Activated naive CD4-positive, alpha-beta T cell treated with Interleukin-2 at 50 U/mL for 16 hours (primary cell): ENCODE measurements at regions not wholly inside any gene's neighbourhood (a gene's known extent, or its start where the extent isn't known, plus 50 kb on each side); places are given as distances from the start of the nearest gene placed in this dataset.
"Not testable (repeated sequence)": the region's sequence is repeated elsewhere in the genome, so short reads cannot be mapped to it uniquely, and the experiment has no call there.

Source experiments
- DNase-seq: peaks from one replicate; pipeline ENCODE4 v3.0.0-alpha.2; 2020

DNA sequence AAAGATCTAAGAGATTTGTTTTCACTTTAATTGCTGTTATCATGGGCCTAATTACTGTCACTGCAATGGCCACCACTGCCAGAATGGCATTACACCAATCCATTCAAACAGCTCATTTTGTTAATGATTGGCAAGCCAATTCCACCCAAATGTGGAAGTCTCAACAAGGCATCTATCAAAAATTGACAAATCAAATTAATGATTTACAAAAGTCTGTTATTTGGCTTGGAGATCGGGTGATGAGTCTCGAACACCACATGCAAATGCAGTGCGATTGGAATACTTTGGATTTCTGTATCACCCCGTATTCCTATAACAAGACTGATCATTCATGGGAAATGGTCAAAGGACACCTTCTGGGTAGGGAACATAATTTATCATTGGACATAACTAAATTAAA lies 568.7 kb upstream of the PTGER4 start:
- not testable (repeated sequence) for DNase-seq

DNA sequence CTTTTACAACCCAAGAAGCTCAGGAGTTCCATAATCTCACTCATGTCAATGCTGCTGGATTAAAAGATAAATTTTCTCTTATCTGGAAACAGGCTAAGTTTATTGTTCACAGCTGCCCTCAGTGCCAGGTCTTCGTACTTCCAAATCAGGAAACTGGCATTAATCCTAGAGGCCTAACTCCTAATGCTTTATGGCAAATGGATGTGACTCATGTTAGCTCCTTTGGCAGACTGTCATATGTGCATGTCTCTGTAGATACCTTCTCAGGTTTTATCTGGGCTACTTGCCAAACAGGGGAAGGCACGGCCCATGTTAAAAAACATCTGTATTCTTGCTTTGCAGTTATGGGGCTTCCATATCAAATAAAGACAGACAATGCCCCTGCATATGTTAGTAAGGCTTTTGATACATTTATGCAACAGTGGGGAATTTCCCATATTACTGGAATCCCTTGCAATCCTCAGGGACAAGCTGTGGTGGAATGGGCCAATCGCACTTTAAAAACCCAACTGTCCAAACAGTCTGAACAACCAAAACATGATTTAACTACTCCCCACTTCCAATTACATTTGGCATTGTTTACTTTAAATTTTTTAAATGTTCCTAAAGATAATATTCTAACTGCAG lies 570.8 kb upstream of the PTGER4 start:
- not testable (repeated sequence) for DNase-seq

- DNase-seq: not testable (repeated sequence)
These were observed 571.9 kb upstream of the PTGER4 start for GRCh38 chr5:40107786-40108185.

GRCh38 chr5:40106847-40107246 lies 572.9 kb upstream of the PTGER4 start:
- no peak for DNase-seq

- DNase-seq: no peak
These were observed 581.4 kb upstream of the PTGER4 start for GRCh38 chr5:40098313-40098712.

DNA sequence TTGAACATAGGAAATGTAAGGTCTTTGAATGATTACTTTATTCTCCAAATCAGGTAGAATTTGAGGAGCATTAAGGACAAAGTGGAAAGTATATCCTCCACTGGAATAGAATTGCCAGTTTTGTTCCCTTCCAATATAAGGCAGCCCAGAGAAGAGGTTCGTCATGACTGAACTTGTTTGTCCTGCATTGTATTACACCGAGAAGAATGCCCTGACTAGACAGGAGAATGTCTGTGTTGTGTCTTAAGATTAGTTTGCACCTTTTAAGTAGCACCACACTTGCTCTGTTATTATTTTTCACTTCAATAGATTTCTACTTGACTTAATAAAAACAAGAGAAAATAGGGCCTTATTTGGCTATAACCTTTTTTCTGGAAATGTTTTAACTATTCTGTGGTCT lies 586.2 kb upstream of the PTGER4 start:
- no peak for DNase-seq

GRCh38 chr5:40089269-40089668 lies 590.4 kb upstream of the PTGER4 start:
- no peak for DNase-seq

DNA sequence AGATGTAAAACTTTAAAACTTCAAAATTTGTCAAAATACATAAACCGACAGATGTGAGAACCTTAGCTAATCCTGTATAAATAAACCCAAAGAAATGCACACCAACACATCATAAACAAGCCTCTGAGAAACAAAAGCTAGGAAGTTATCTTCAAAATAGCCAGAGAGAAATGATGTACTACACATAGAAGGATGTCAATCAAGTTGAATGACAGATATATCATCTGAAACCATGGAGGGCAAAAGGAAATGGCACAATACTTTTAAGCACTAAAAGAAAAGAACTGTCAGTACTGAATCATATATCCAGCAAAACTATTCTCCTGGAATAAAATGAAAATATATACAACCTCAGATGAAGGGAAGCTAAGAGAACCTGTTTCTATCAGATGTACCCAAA lies 595.1 kb upstream of the PTGER4 start:
- no peak for DNase-seq

GRCh38 chr5:40082313-40082712 lies 597.4 kb upstream of the PTGER4 start:
- no peak for DNase-seq

- no peak for DNase-seq
These were observed 599.5 kb upstream of the PTGER4 start for GRCh38 chr5:40080191-40080590.

DNA sequence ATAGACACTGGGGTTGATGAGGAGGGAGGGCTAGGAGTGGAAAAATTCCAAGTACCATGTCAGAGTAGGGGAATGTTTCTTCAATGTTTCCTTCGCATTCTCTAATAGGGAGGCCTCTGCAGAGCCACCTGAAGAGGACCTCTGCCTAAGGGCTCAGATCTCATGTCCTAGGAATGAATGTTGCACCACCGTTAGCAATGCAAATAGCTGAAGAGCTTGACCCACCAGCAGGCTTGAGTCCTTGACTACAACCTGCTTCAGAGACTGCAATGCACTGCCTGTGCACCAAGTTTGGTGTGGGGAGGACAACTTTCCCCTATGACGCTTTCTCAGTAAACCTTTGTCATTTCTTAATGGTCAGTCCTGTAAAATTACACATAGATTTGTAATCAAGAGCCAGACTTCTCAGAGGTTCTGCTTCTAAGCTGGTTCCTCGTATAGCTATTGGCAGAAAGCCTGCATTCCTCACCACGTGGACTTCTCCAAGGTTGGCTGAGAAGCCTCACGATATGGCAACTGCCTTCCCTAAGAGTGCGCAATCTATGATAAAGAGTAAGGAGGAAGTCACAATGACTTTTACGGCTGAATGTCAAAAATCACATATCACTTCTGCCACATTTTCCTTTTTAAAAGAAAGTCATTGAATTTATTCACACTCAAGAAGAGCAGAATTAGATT lies 600.7 kb upstream of the PTGER4 start:
- no peak for DNase-seq

- DNase-seq: no peak
These were observed 604.9 kb upstream of the PTGER4 start for GRCh38 chr5:40074826-40075225.

DNA sequence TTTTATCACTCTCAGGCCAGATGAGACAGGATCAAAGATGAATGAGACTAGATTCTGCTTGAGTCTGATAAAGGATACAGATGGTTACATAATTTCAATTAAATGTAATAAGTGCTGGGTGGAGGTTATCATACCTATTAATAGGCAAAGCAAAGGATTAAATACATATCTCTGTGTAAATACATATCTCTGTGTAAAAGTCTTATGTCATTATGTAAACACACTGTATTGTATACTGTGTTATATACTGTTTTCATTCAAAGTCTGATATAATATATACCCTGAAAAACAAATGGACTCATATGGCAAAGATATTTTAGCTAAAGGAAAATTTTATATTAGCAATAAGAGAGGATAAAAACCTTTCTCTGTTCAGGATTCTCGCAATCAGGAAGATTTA lies 605.8 kb upstream of the PTGER4 start:
- DNase-seq: no peak

DNA sequence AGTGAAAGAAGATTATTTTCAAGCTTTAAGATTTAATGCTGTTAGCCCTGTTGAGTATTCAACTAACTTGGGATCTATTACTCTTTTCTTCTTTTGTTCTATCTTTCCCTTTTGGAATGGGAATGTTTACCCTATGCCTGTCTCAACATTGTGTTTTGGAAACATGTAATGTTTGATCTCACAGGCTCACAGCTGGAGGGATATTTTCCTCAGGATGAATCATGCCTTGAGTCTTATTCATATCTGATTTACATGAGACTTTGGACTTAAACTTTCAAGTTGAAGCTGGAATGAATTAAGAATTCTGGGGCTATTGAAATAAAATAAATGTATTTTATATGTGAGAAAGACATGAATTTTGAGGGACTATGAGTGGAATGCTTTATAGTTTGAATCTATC lies 607.8 kb upstream of the PTGER4 start:
- no peak for DNase-seq

- DNase-seq: no peak
These were observed 613.1 kb upstream of the PTGER4 start for GRCh38 chr5:40066616-40067015.

GRCh38 chr5:40052808-40053207 lies 626.9 kb upstream of the PTGER4 start:
- no peak for DNase-seq

DNA sequence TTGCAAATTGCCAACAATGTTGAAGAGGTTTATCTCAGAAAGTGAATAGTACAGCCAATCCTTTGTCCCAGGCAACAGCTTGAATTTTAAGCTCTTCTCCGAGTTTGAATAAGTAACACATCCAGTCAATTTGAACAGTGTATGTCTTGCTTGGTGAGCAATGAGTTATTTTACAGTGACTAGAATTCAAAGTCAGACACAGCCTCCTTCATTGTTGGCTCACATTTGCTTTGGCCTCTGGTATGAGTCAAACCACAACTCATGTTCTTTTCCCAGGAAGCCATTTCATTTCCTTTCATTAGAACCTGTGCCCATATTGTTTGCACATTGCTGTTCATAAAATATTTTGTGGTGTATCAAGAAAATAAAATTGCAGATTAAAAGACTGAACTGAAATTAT lies 622.0 kb upstream of the DAB2 start:
- DNase-seq: no peak

GRCh38 chr5:40045429-40045828 lies 620.6 kb upstream of the DAB2 start:
- no peak for DNase-seq

GRCh38 chr5:40043916-40044315 lies 619.1 kb upstream of the DAB2 start:
- no peak for DNase-seq

DNA sequence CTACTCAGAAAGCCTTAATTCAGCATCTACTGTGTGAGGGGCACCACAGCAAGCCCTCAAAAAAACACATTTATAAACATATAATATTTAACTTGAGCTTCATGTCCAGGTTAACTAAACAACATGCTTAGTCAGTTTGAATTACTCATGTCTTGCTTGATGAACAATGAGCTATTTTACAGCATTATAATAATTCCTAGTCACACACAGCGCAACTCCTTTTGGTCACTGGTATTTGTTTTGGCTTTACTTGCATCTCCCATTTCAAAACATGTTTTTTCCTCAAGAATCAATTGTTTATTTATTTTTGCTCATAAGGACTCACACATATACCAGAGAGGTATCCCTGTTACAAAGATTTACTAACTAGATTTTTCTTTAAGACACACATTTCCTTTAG lies 616.7 kb upstream of the DAB2 start:
- DNase-seq: no peak

- no peak for DNase-seq
These were observed 612.9 kb upstream of the DAB2 start for GRCh38 chr5:40037713-40038112.

DNA sequence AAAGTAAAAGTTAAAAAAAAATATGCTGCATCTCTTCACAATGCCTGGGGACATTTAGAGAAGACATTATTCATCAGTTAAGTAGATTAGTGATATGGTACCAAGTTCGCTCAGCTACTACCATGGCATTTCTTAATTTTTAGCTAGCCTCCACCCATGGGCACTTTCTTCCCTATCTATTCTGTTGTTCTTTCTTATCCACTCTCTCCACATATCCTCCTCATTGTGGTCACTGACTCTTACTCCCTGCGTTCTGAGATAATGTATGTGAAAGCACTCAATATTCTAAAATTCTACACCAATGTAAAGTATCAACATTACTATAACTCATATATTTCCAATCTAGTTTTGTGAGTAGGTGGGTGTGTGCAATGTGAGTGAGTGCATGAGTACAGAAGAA lies 609.7 kb upstream of the DAB2 start:
- DNase-seq: no peak

DNA sequence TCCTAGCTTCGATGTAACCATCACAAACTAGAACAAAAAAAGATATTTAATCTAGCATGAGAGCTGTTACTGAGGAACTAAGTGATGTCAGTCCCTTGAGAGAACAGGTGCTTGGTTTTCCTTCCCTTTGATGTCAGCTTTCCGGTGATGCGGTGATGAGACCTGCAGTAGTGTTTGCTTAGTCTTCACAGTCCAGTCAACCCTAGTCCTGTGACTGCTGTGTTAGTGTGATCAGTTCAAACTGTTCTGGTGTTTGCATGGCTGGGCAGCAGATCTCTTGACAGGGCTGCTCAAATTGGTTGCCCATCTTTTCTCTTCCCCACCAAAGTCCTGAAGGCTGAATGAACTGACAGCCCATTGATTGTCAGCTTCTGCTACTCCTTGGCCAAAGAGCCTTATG lies 608.6 kb upstream of the DAB2 start:
- peak; percentile 8 for DNase-seq

- DNase-seq: no peak
These were observed 608.2 kb upstream of the DAB2 start for GRCh38 chr5:40033009-40033408.

DNA sequence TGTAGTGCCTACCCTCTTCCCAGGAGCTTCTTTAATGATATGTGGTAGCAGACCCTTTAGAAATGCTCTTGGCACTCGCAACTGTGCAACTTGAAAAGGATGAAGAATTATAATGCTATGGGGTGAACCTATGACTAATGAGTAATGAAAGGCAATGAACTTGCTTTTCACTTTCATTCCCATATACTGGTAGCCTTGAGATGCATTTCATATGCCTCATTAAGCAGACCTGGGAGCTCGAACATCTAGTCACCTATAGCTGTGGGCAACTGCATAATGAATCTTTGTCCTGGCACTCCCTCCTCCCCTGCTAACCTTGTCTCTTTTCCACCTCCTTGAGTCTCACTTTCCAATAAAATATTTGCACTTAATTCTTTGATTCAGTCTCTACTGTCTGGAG lies 605.9 kb upstream of the DAB2 start:
- DNase-seq: no peak
